ENCODE measurements at regions not wholly inside any gene's neighbourhood (a gene's known extent, or its start where the extent isn't known, plus 50 kb on each side); places are given as distances from the start of the nearest gene placed in this dataset.

- TF ChIP-seq CTCF (IDR thresholded peaks at IDR 0.05) = no peak
- no peak for TF ChIP-seq POLR2A (IDR thresholded peaks at IDR 0.05; ENCODE audit: low read depth)
These were observed 54.0 kb upstream of the RIOK3 start for GRCh38 chr18:23399067-23399466.
